K562 (cell line): ENCODE measurements at regions not wholly inside any gene's neighbourhood (a gene's known extent, or its start where the extent isn't known, plus 50 kb on each side); places are given as distances from the start of the nearest gene placed in this dataset.
"Not testable (repeated sequence)": the region's sequence is repeated elsewhere in the genome, so short reads cannot be mapped to it uniquely, and the experiment has no call there.

Experiments used
- ATAC-seq: fragments of 200-7000 bp; cut with Tn5 transposase; 3 replicates; pipeline ENCODE4 v1.9.1; 2020; ENCODE audit warnings: moderate library complexity
- BruUV-seq: library from RNA; stranded (reverse); fragments of 400-500 nt; replicated peaks from 2 replicates; lab custom pipeline; 2021; lab: Mats Ljungman, UMichigan
- CTCF ChIA-PET: fragments of 300-600 bp; formaldehyde crosslinking; extraction: SDS; loops from one replicate; lab custom pipeline; 2021; ENCODE audit warnings: low intra/inter-chr PET ratio; lab: Yijun Ruan, JAX
- POLR2A ChIA-PET: fragments of 300-600, 350-650 bp; sonication (Branson Sonifier 250); formaldehyde crosslinking; extraction: SDS; loops from one replicate; lab custom pipeline; 2021; ENCODE audit warnings: antibody characterized with exemption, inconsistent platforms; lab: Yijun Ruan, JAX
- DNase-seq, 4 experiments: peaks; one replicate each; pipeline versions ENCODE4 v3.0.0 to v3.0.0-alpha.2; 2011 to 2018; ENCODE audit warnings: low spot score in 3 of 4, mixed read lengths in 3 of 4; ENCODE audit errors: extremely low read depth in 1 of 4
- FAIRE-seq: peaks from 2 replicates; lab custom pipeline; 2011; peaks lifted over from hg19 to GRCh38; lab: Jason Lieb, UNC
- H2AFZ ChIP-seq: 2 replicates; pipeline ENCODE4 v1.6.0; 2011; ENCODE audit warnings: low read depth, low read length, control low read depth, inconsistent platforms
- H3K27ac ChIP-seq: fragments of 200-600 bp; 3 replicates; pipeline ENCODE4 v1.8.0; 2011; ENCODE audit warnings: low read depth, mild to moderate bottlenecking, control low read depth, inconsistent platforms, low read length, moderate library complexity, mixed read lengths; ENCODE audit errors: extremely low read depth
- H3K27me3 ChIP-seq, 2 experiments: fragments of 300-600 bp in 1 of 2; 2 replicates in 1 of 2; 3 replicates in 1 of 2; pipeline versions ENCODE4 v1.6.0 to v1.8.0; 2011; ENCODE audit warnings: inconsistent platforms in 2 of 2, low read length in 2 of 2, mild to moderate bottlenecking in 1 of 2, mixed read lengths in 1 of 2, moderate library complexity in 1 of 2; ENCODE audit not compliant: control insufficient read depth in 2 of 2, insufficient read depth in 2 of 2
- H3K36me3 ChIP-seq: fragments of 300-600 bp; 3 replicates; pipeline ENCODE4 v1.8.0; 2011; ENCODE audit warnings: mild to moderate bottlenecking, low read length, inconsistent platforms; ENCODE audit not compliant: control insufficient read depth, insufficient read depth
- H3K4me1 ChIP-seq, 2 experiments: fragments of 200-600 bp in 1 of 2; replicated peaks in 1 of 2; 2 replicates in 1 of 2; 3 replicates in 1 of 2; pipeline versions ENCODE4 v1.5.1 to v1.8.0; 2011; ENCODE audit warnings: inconsistent platforms in 2 of 2, low read length in 2 of 2, mild to moderate bottlenecking in 1 of 2, mixed read lengths in 1 of 2, moderate library complexity in 1 of 2; ENCODE audit not compliant: control insufficient read depth in 2 of 2, insufficient read depth in 2 of 2
- H3K4me2 ChIP-seq: 2 replicates; pipeline ENCODE4 v1.6.1; 2011; ENCODE audit warnings: low read length, control low read depth, inconsistent platforms, mixed read lengths; ENCODE audit not compliant: insufficient read depth
- H3K4me3 ChIP-seq: fragments of 200-600 bp; sonication (generic), shearing (Covaris generic); 2 replicates; pipeline ENCODE4 v1.5.1; 2016; ENCODE audit warnings: control low read depth, inconsistent platforms
- H3K79me2 ChIP-seq: fragments of 200-600 bp; 3 replicates; pipeline ENCODE4 v1.8.0; 2011; ENCODE audit warnings: low read length, inconsistent platforms; ENCODE audit not compliant: control insufficient read depth, insufficient read depth
- H3K9ac ChIP-seq, 2 experiments: 2 replicates each; pipeline versions ENCODE4 v1.6.0 to v1.6.1; 2011; ENCODE audit warnings: low read depth in 2 of 2, low read length in 2 of 2, control low read depth in 1 of 2, inconsistent platforms in 1 of 2, mild to moderate bottlenecking in 1 of 2, mixed read lengths in 1 of 2; ENCODE audit not compliant: insufficient read depth in 1 of 2
- H3K9me1 ChIP-seq: one replicate; pipeline ENCODE4 v1.6.0; 2011; ENCODE audit warnings: inconsistent platforms, mild to moderate bottlenecking, low read length, moderate library complexity; ENCODE audit not compliant: control insufficient read depth, insufficient read depth
- H3K9me3 ChIP-seq: replicated peaks from 2 replicates; pipeline ENCODE4 v1.5.1; 2011; ENCODE audit warnings: low read depth, low read length, inconsistent platforms; ENCODE audit not compliant: control insufficient read depth, insufficient read depth
- H4K20me1 ChIP-seq: replicated peaks from 2 replicates; pipeline ENCODE4 v1.6.1; 2011; ENCODE audit warnings: low read length, inconsistent platforms, mixed read lengths; ENCODE audit not compliant: control insufficient read depth, insufficient read depth
- CXXC5 ChIP-seq: fragments of 250-450 bp; sonication (Bioruptor Pico); IDR thresholded peaks from 2 replicates; pipeline ENCODE4 v1.8.0; 2022; ENCODE audit warnings: inconsistent platforms, mild to moderate bottlenecking, moderate library complexity
- ETV5 ChIP-seq: sonication (generic); formaldehyde crosslinking; IDR thresholded peaks from 2 replicates; pipeline ENCODE4 v1.4.0; 2020; ENCODE audit warnings: low read depth, mild to moderate bottlenecking, missing genetic modification reagents
- GTF2E2 ChIP-seq: fragments of 200-800 bp; sonication (Bioruptor generic); IDR thresholded peaks from 2 replicates; pipeline ENCODE4 v1.6.1; 2016; ENCODE audit warnings: missing genetic modification characterization, missing compliant biosample characterization
- HDAC3 ChIP-seq: fragments of 450-650 bp; IDR thresholded peaks from 2 replicates; pipeline ENCODE4 v1.6.1; 2018; ENCODE audit warnings: borderline replicate concordance, mild to moderate bottlenecking, moderate library complexity; ENCODE audit not compliant: partially characterized antibody
- NONO ChIP-seq, 2 experiments: fragments of 200-400 bp in 1 of 2; fragments of 450-650 bp in 1 of 2; formaldehyde crosslinking in 1 of 2; IDR thresholded peaks; 2 replicates each; pipeline ENCODE4 v1.6.1; 2017; ENCODE audit warnings: low read depth in 2 of 2, mild to moderate bottlenecking in 2 of 2, moderate library complexity in 2 of 2, low read length in 1 of 2
- POLR3G ChIP-seq: IDR thresholded peaks from 2 replicates; pipeline ENCODE4 v1.6.1; 2011; ENCODE audit not compliant: insufficient read length, insufficient replicate concordance; ENCODE audit errors: extremely low read depth
- SETDB1 ChIP-seq: IDR thresholded peaks from one replicate; pipeline ENCODE4 v1.6.1; 2012; ENCODE audit warnings: low read length, control low read depth, inconsistent platforms
- SOX6 ChIP-seq: fragments of 450-650 bp; IDR thresholded peaks from 2 replicates; pipeline ENCODE4 v1.6.1; 2014; ENCODE audit warnings: mild to moderate bottlenecking
- TAL1 ChIP-seq: fragments of 450-650 bp; IDR thresholded peaks from 2 replicates; pipeline ENCODE4 v1.6.1; 2016; ENCODE audit warnings: mild to moderate bottlenecking
- TCF7L2 ChIP-seq: fragments of 150-350 bp; IDR thresholded peaks from 2 replicates; pipeline ENCODE4 v1.6.1; 2016; ENCODE audit warnings: low read depth, mild to moderate bottlenecking, low read length, moderate library complexity
- ZHX1 ChIP-seq: fragments of 150-350 bp; conservative IDR thresholded peaks from 2 replicates; pipeline ENCODE4 v1.6.1; 2014; ENCODE audit warnings: low read length
- ZNF280B ChIP-seq: fragments of 250-450 bp; sonication (Bioruptor Pico); IDR thresholded peaks from 2 replicates; pipeline ENCODE4 v1.5.1; 2021; ENCODE audit warnings: mild to moderate bottlenecking
- WGBS: fragments of 100-300 bp; shearing (Covaris generic); methylation state at CpG from one replicate; pipeline ENCODE4 v1.1.6; 2016; ENCODE audit warnings: low coverage, mixed read lengths; ENCODE audit not compliant: insufficient coverage; ENCODE audit errors: missing lambda C conversion rate; 5-methylcytosine and 5-hydroxymethylcytosine counted together
- in situ Hi-C: fragments of 300-500 bp; cut with MboI; formaldehyde crosslinking; loops from 4 replicates; pipeline ENCODE4 v1.15.0; 2018; ENCODE audit warnings: inconsistent platforms, mixed read lengths
- intact Hi-C: fragments of 100-400 bp; cut with micrococcal nuclease; formaldehyde crosslinking; loops from 2 replicates; pipeline ENCODE4 v1.14.2; 2022

GRCh38 chr4:169840554-169840953 is 82.8 kb upstream of the HPF1 start:
- H3K9ac ChIP-seq = no peak overlapping the region
- no peak overlapping the region for H2AFZ ChIP-seq
- ATAC-seq (no peak), DNase-seq (no peak), FAIRE-seq (no peak)
- no peaks in the 10 kb centered on the region for H3K36me3 ChIP-seq
- no peak overlapping the region for H3K27ac ChIP-seq
- intact Hi-C loops (no loop called here), in situ Hi-C loops (no loop called here)
- no peaks in the 10 kb centered on the region for H3K4me1 ChIP-seq
- ChIA-PET CTCF (no interaction called here), POLR2A (no interaction called here)
- H3K4me2 ChIP-seq = no peak overlapping the region
- no TSS peak for BruUV-seq
- 0% methylated on average over 3 of the region's 3 CpGs for WGBS
- H3K4me3 ChIP-seq = no peak overlapping the region
- H3K9me1 ChIP-seq = no peaks in the 10 kb centered on the region
- H4K20me1 ChIP-seq = no peaks in the 10 kb centered on the region
- no peaks in the 10 kb centered on the region for H3K27me3 ChIP-seq
- no peaks in the 10 kb centered on the region for H3K79me2 ChIP-seq
- no peaks in the 10 kb centered on the region for H3K9me3 ChIP-seq
- no peak for TF ChIP-seq ZNF280B (CRISPR knock-in tag)
- TF ChIP-seq TAL1 = no peak
- TF ChIP-seq CXXC5 (CRISPR knock-in tag) = no peak
- TF ChIP-seq SETDB1 = no peak
- no peak for TF ChIP-seq ZHX1
- no peak for TF ChIP-seq TCF7L2
- TF ChIP-seq HDAC3 = no peak
- TF ChIP-seq POLR3G = no peak
- no peak for TF ChIP-seq NONO (IDR thresholded peaks at IDR 0.05; ENCODE audit: low read depth in 2 of 2, low read length in 1 of 2)
- TF ChIP-seq SOX6 = no peak
- no peak for TF ChIP-seq ETV5 (CRISPR knock-in tag)
- no peak for TF ChIP-seq GTF2E2 (tag)

GRCh38 chr4:169828329-169828728 is 70.6 kb upstream of the HPF1 start:
- H3K9me1 ChIP-seq, H3K4me2 ChIP-seq, H3K27ac ChIP-seq, CTCF ChIA-PET, H3K4me1 ChIP-seq, H3K36me3 ChIP-seq, H3K79me2 ChIP-seq, intact Hi-C loops, H3K9me3 ChIP-seq, FAIRE-seq, H3K9ac ChIP-seq, BruUV-seq, H4K20me1 ChIP-seq, ATAC-seq, POLR2A ChIA-PET, DNase-seq, H2AFZ ChIP-seq, in situ Hi-C loops, H3K4me3 ChIP-seq: not testable (repeated sequence)
- 4% methylated on average over 9 of the region's 29 CpGs for WGBS
- peaks cover 0 to 11% of the 10 kb centered on the region in 2 experiments; a peak in 1 of 5 replicates for H3K27me3 ChIP-seq
